H1 (cell line): ENCODE measurements at regions not wholly inside any gene's neighbourhood (a gene's known extent, or its start where the extent isn't known, plus 50 kb on each side); places are given as distances from the start of the nearest gene placed in this dataset.
A peak's percentile ranks its signal among the peaks of the same experiment; 100 is the strongest.

Source experiments
- CTCF ChIA-PET: fragments of 300-600 bp; sonication (Branson Sonifier 250); formaldehyde crosslinking; loops from one replicate; lab custom pipeline; 2021; ENCODE audit not compliant: partially characterized antibody; lab: Charles Lee
- POLR2A ChIA-PET: fragments of 300-600 bp; sonication (Branson Sonifier 250); formaldehyde crosslinking; loops from one replicate; lab custom pipeline; 2021; ENCODE audit warnings: inconsistent platforms; ENCODE audit not compliant: partially characterized antibody; lab: Charles Lee
- DNase-seq, 2 experiments: peaks; one replicate each; pipeline versions ENCODE4 v3.0.0 to v3.0.0-alpha.2; 2010 to 2022; ENCODE audit warnings: low spot score in 2 of 2, low read depth in 1 of 2, mixed read lengths in 1 of 2
- FAIRE-seq: peaks from 2 replicates; lab custom pipeline; 2011; peaks lifted over from hg19 to GRCh38; lab: Jason Lieb, UNC
- H2AFZ ChIP-seq: 2 replicates; pipeline ENCODE4 v1.8.1; 2012; ENCODE audit warnings: low read length, inconsistent platforms
- H2AK5ac ChIP-seq: 2 replicates; pipeline ENCODE4 v1.6.1; 2013; ENCODE audit warnings: low read depth, low read length
- H2BK120ac ChIP-seq: replicated peaks from 2 replicates; pipeline ENCODE3; 2013; ENCODE audit warnings: low read depth, low read length, inconsistent platforms
- H2BK12ac ChIP-seq: 2 replicates; pipeline ENCODE4 v1.6.1; 2013; ENCODE audit warnings: low read depth, low read length
- H2BK15ac ChIP-seq: 2 replicates; pipeline ENCODE4 v1.6.1; 2013; ENCODE audit warnings: low read length
- H2BK20ac ChIP-seq: 2 replicates; pipeline ENCODE4 v1.6.1; 2013; ENCODE audit warnings: low read length
- H2BK5ac ChIP-seq: 2 replicates; pipeline ENCODE4 v1.6.1; 2013; ENCODE audit warnings: low read depth, low read length
- H3K14ac ChIP-seq: 2 replicates; pipeline ENCODE4 v1.6.1; 2013; ENCODE audit warnings: inconsistent platforms; ENCODE audit not compliant: insufficient read length
- H3K18ac ChIP-seq: 2 replicates; pipeline ENCODE4 v1.6.1; 2013; ENCODE audit warnings: low read length; ENCODE audit errors: extremely low read depth
- H3K23ac ChIP-seq: 2 replicates; pipeline ENCODE4 v1.6.1; 2013; ENCODE audit warnings: inconsistent platforms; ENCODE audit not compliant: insufficient read length
- H3K23me2 ChIP-seq: 2 replicates; pipeline ENCODE4 v1.6.1; 2013; ENCODE audit warnings: low read depth, low read length
- H3K27ac ChIP-seq: 2 replicates; pipeline ENCODE4 v1.6.1; 2011; ENCODE audit warnings: low read depth, low read length, inconsistent platforms
- H3K27me3 ChIP-seq, 4 experiments: replicated peaks in 1 of 4; 1 replicate in 1 of 4; 2 replicates in 3 of 4; pipeline versions ENCODE4 v1.6.1 to v1.8.1; 2011 to 2013; ENCODE audit warnings: low read length in 3 of 4, mild to moderate bottlenecking in 3 of 4, inconsistent platforms in 2 of 4, mixed read lengths in 2 of 4, moderate library complexity in 1 of 4; ENCODE audit not compliant: control insufficient read depth in 3 of 4, insufficient read depth in 3 of 4; ENCODE audit errors: extremely low read depth in 1 of 4
- H3K36me3 ChIP-seq, 4 experiments: 2 replicates each; pipeline versions ENCODE4 v1.6.1 to v1.8.1; 2011 to 2013; ENCODE audit warnings: mild to moderate bottlenecking in 4 of 4, low read length in 3 of 4, moderate library complexity in 2 of 4, control low read depth in 1 of 4, inconsistent platforms in 1 of 4; ENCODE audit not compliant: insufficient read depth in 4 of 4, control insufficient read depth in 2 of 4
- H3K4ac ChIP-seq: replicated peaks from 2 replicates; pipeline ENCODE3; 2013; ENCODE audit warnings: low read length, low read depth, mixed read lengths, inconsistent platforms; ENCODE audit not compliant: insufficient read length
- H3K4me1 ChIP-seq, 4 experiments: replicated peaks in 1 of 4; 1 replicate in 1 of 4; 2 replicates in 3 of 4; pipeline versions ENCODE4 v1.6.1 to v1.8.1; 2011 to 2013; ENCODE audit warnings: low read length in 3 of 4, inconsistent platforms in 2 of 4, mixed read lengths in 1 of 4; ENCODE audit not compliant: insufficient read depth in 4 of 4, control insufficient read depth in 3 of 4
- H3K4me2 ChIP-seq, 2 experiments: 2 replicates each; pipeline versions ENCODE4 v1.6.1 to v1.8.1; 2011 to 2013; ENCODE audit warnings: low read depth in 2 of 2, low read length in 2 of 2, control low read depth in 1 of 2, inconsistent platforms in 1 of 2, mild to moderate bottlenecking in 1 of 2; ENCODE audit not compliant: insufficient read depth in 1 of 2
- H3K4me3 ChIP-seq, 4 experiments: fragments of 200-600, 300-600 bp in 1 of 4; sonication (generic), shearing (Covaris generic), sonication (Bioruptor Twin) in 1 of 4; 2 replicates each; pipeline versions ENCODE4 v1.5.1 to v1.8.1; 2011 to 2016; ENCODE audit warnings: low read length in 4 of 4, low read depth in 3 of 4, control low read depth in 2 of 4, inconsistent platforms in 2 of 4, mild to moderate bottlenecking in 2 of 4, mixed read lengths in 1 of 4, moderate library complexity in 1 of 4; ENCODE audit not compliant: insufficient read depth in 2 of 4; ENCODE audit errors: extremely low read depth in 1 of 4
- H3K56ac ChIP-seq: replicated peaks from 2 replicates; pipeline ENCODE3; 2013; ENCODE audit warnings: low read depth, mild to moderate bottlenecking, mixed read lengths, low read length, inconsistent platforms; ENCODE audit not compliant: insufficient read length
- H3K79me1 ChIP-seq: 2 replicates; pipeline ENCODE4 v1.6.1; 2013; ENCODE audit warnings: low read depth, low read length, control low read depth
- H3K79me2 ChIP-seq, 2 experiments: 2 replicates each; pipeline versions ENCODE4 v1.6.1 to v1.8.1; 2012 to 2013; ENCODE audit warnings: low read length in 2 of 2, mild to moderate bottlenecking in 2 of 2, inconsistent platforms in 1 of 2; ENCODE audit not compliant: insufficient read depth in 2 of 2, control insufficient read depth in 1 of 2
- H3K9ac ChIP-seq, 4 experiments: replicated peaks in 1 of 4; 1 replicate in 1 of 4; 2 replicates in 3 of 4; pipeline versions ENCODE4 v1.6.1 to v1.8.1; 2011 to 2013; ENCODE audit warnings: low read depth in 3 of 4, low read length in 3 of 4, control low read depth in 2 of 4, mild to moderate bottlenecking in 2 of 4, moderate library complexity in 2 of 4, inconsistent platforms in 1 of 4; ENCODE audit errors: extremely low read depth in 1 of 4
- H3K9me3 ChIP-seq, 2 experiments: 2 replicates each; pipeline versions ENCODE4 v1.6.1 to v1.8.1; 2012 to 2013; ENCODE audit warnings: mild to moderate bottlenecking in 2 of 2, moderate library complexity in 2 of 2, control low read depth in 1 of 2, inconsistent platforms in 1 of 2, low read depth in 1 of 2, low read length in 1 of 2, mixed read lengths in 1 of 2; ENCODE audit not compliant: insufficient read depth in 2 of 2
- H4K20me1 ChIP-seq, 2 experiments: replicated peaks in 1 of 2; 2 replicates each; pipeline versions ENCODE3 to v1.8.1; 2011 to 2013; ENCODE audit warnings: inconsistent platforms in 2 of 2, low read length in 2 of 2, mild to moderate bottlenecking in 1 of 2; ENCODE audit not compliant: insufficient read depth in 2 of 2, control insufficient read depth in 1 of 2
- H4K5ac ChIP-seq: 2 replicates; pipeline ENCODE4 v1.6.1; 2013; ENCODE audit warnings: low read length, low read depth, mixed read lengths, inconsistent platforms; ENCODE audit not compliant: insufficient read length
- H4K8ac ChIP-seq: 2 replicates; pipeline ENCODE4 v1.8.0; 2013; ENCODE audit warnings: mild to moderate bottlenecking, moderate library complexity, low read length, inconsistent platforms; ENCODE audit not compliant: insufficient read depth; ENCODE audit errors: extremely low read depth
- H4K91ac ChIP-seq: replicated peaks from 2 replicates; pipeline ENCODE3; 2013; ENCODE audit warnings: low read length, mixed read lengths, inconsistent platforms; ENCODE audit not compliant: insufficient read length
- JUN ChIP-seq: IDR thresholded peaks from 2 replicates; pipeline ENCODE4 v1.6.1; 2011; ENCODE audit warnings: low read depth, mild to moderate bottlenecking, improper control_type of control experiment, low read length
- TAF7 ChIP-seq: optimal IDR thresholded peaks from 2 replicates; pipeline ENCODE3; 2011; ENCODE audit warnings: low read depth, mild to moderate bottlenecking, inconsistent platforms, low read length, moderate library complexity, borderline replicate concordance
- TCF12 ChIP-seq: IDR thresholded peaks from 2 replicates; pipeline ENCODE4 v1.6.1; 2011; ENCODE audit warnings: low read depth, mild to moderate bottlenecking, low read length
- ZNF274 ChIP-seq: IDR thresholded peaks from 2 replicates; pipeline ENCODE4 v1.7.0; 2012; ENCODE audit warnings: low read length, borderline replicate concordance; ENCODE audit errors: extremely low read depth
- TF ChIP-seq, protein P1 (sequence below): IDR thresholded peaks from 2 replicates; pipeline ENCODE4 v1.6.1; 2011; ENCODE audit warnings: low read depth, mild to moderate bottlenecking, low read length; ENCODE audit not compliant: insufficient read depth

DNA sequence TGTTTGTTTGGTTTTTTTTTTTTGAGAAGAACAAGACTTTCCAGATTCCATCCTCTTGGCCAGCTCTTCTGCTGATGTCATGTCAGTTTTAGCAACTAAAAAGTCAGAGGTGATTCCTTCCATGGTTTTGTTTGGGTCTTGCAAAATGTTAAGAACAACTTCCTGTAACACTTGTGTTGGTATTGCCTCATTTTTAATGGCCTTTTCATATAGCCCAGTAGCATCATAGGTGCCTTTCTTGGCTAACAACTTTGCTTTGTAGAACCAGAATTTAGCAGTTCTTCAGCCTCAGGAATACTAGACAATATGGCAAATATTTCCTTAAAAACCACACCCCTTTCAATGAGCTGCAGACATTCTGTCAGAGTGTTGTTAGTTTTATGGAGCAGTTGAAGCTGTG, 99.5 kb upstream of the SIRPG start:
- no peaks in the 10 kb centered on the region for H3K79me2 ChIP-seq
- H2BK20ac ChIP-seq = no peak overlapping the region
- DNase-seq (no peak), FAIRE-seq (peak; percentile 24)
- H3K79me1 ChIP-seq = no peaks in the 10 kb centered on the region
- H3K14ac ChIP-seq = no peak overlapping the region
- H2AFZ ChIP-seq = no peak overlapping the region
- no peak overlapping the region for H3K27ac ChIP-seq
- no peak overlapping the region for H2BK120ac ChIP-seq
- H3K9ac ChIP-seq = no peak overlapping the region
- H4K5ac ChIP-seq = no peak overlapping the region
- H3K27me3 ChIP-seq = no peaks in the 10 kb centered on the region
- ChIA-PET POLR2A (interaction anchor here (1.3 kb wide), 1 partner anchor 10 kb away, joined by 4 read pairs; no protein-coding TSS in a partner anchor), CTCF (interaction anchor here (0.6 to 2.1 kb wide), 6 partner anchors 8 to 209 kb away, joined by 3 to 6 read pairs (median 3); no protein-coding TSS in a partner anchor)
- H3K9me3 ChIP-seq = no peaks in the 10 kb centered on the region
- H3K23me2 ChIP-seq = no peaks in the 10 kb centered on the region
- no peak overlapping the region for H4K91ac ChIP-seq
- no peak overlapping the region for H3K4me3 ChIP-seq
- H4K8ac ChIP-seq = no peak overlapping the region
- no peak overlapping the region for H2BK12ac ChIP-seq
- H3K4ac ChIP-seq = no peak overlapping the region
- no peaks in the 10 kb centered on the region for H4K20me1 ChIP-seq
- H3K4me2 ChIP-seq = no peak overlapping the region
- no peak overlapping the region for H2BK15ac ChIP-seq
- no peak overlapping the region for H2BK5ac ChIP-seq
- H3K23ac ChIP-seq = no peak overlapping the region
- no peak overlapping the region for H3K56ac ChIP-seq
- no peak overlapping the region for H2AK5ac ChIP-seq
- no peaks in the 10 kb centered on the region for H3K36me3 ChIP-seq
- no peak overlapping the region for H3K18ac ChIP-seq
- H3K4me1 ChIP-seq = peaks cover 0 to 3% (median 0%) of the 10 kb centered on the region in 4 experiments; a peak in 1 of 7 replicates
- no peak for TF ChIP-seq ZNF274
- TF ChIP-seq TCF12 = no peak
- no peak for TF ChIP-seq JUN
- TF ChIP-seq, protein P1, sequence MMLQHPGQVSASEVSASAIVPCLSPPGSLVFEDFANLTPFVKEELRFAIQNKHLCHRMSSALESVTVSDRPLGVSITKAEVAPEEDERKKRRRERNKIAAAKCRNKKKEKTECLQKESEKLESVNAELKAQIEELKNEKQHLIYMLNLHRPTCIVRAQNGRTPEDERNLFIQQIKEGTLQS = no peak
- no peak for TF ChIP-seq TAF7
